H54 (cell line): ENCODE measurements at regions not wholly inside any gene's neighbourhood (a gene's known extent, or its start where the extent isn't known, plus 50 kb on each side); places are given as distances from the start of the nearest gene placed in this dataset.

Source experiments
- DNase-seq: peaks from one replicate; pipeline ENCODE4 v3.0.0; 2011; ENCODE audit warnings: low spot score, mixed read lengths; ENCODE audit not compliant: insufficient read length
- FAIRE-seq: peaks from 3 replicates; lab custom pipeline; 2011; peaks lifted over from hg19 to GRCh38; lab: Jason Lieb, UNC
- POLR2A ChIP-seq: IDR thresholded peaks from 2 replicates; pipeline ENCODE4 v1.6.1; 2011; ENCODE audit warnings: low read depth, mild to moderate bottlenecking, low read length

GRCh38 chr2:12131975-12132374 lies 385.5 kb downstream of the LPIN1 start:
- no peak for TF ChIP-seq POLR2A
- no peak for FAIRE-seq
- no peak for DNase-seq

- TF ChIP-seq POLR2A = no peak
- FAIRE-seq = no peak
These were observed 395.3 kb downstream of the LPIN1 start for GRCh38 chr2:12141618-12142258.

GRCh38 chr2:12151716-12152115 lies 405.3 kb downstream of the LPIN1 start:
- DNase-seq (no peak), FAIRE-seq (no peak)
- TF ChIP-seq POLR2A = no peak

More at GRCh38 chr2:12141618-12142258, 395.3 kb downstream of the LPIN1 start:
- DNase-seq = no peak

- no peak for TF ChIP-seq POLR2A
These were observed 406.5 kb downstream of the LPIN1 start for GRCh38 chr2:12152888-12153287.

GRCh38 chr2:12155303-12156051 lies 409.0 kb downstream of the LPIN1 start:
- FAIRE-seq (peak; percentile 97), DNase-seq (peak; percentile 56)
- TF ChIP-seq POLR2A = no peak

More at GRCh38 chr2:12152888-12153287, 406.5 kb downstream of the LPIN1 start:
- DNase-seq (no peak), FAIRE-seq (no peak)

GRCh38 chr2:12156349-12156748 lies 409.9 kb downstream of the LPIN1 start:
- no peak for TF ChIP-seq POLR2A
- FAIRE-seq = no peak
- no peak for DNase-seq

GRCh38 chr2:12161085-12161484 lies 414.7 kb downstream of the LPIN1 start:
- TF ChIP-seq POLR2A = no peak
- FAIRE-seq = no peak
- DNase-seq = no peak

- no peak for DNase-seq
These were observed 416.1 kb downstream of the LPIN1 start for GRCh38 chr2:12162269-12163247.

GRCh38 chr2:12163866-12164265 lies 417.4 kb downstream of the LPIN1 start:
- no peak for DNase-seq
- TF ChIP-seq POLR2A = no peak
- no peak for FAIRE-seq

More at GRCh38 chr2:12162269-12163247, 416.1 kb downstream of the LPIN1 start:
- FAIRE-seq = peak; percentile 11
- TF ChIP-seq POLR2A = no peak

GRCh38 chr2:12164689-12165088 lies 418.3 kb downstream of the LPIN1 start:
- FAIRE-seq (no peak), DNase-seq (no peak)
- no peak for TF ChIP-seq POLR2A

GRCh38 chr2:12167525-12168317 lies 421.3 kb downstream of the LPIN1 start:
- no peak for DNase-seq
- TF ChIP-seq POLR2A = no peak
- FAIRE-seq = no peak

GRCh38 chr2:12168354-12168753 lies 421.9 kb downstream of the LPIN1 start:
- no peak for TF ChIP-seq POLR2A
- no peak for FAIRE-seq
- DNase-seq = no peak
